DOHH2 (cell line): ENCODE measurements at regions not wholly inside any gene's neighbourhood (a gene's known extent, or its start where the extent isn't known, plus 50 kb on each side); places are given as distances from the start of the nearest gene placed in this dataset.

Experiments
- EZH2phosphoT487 ChIP-seq: fragments of 200-600 bp; sonication (generic); IDR thresholded peaks from 2 replicates; pipeline ENCODE4 v1.6.1; 2017; ENCODE audit warnings: borderline replicate concordance, mild to moderate bottlenecking, antibody characterized with exemption, low read length, moderate library complexity, mixed read lengths
- TF ChIP-seq, protein P1 (sequence below): fragments of 200-600 bp; sonication (generic); IDR thresholded peaks from one replicate; pipeline ENCODE4 v1.5.1; 2014; ENCODE audit warnings: antibody characterized with exemption, mild to moderate bottlenecking, low read depth, low read length; ENCODE audit not compliant: poor library complexity, severe bottlenecking

DNA sequence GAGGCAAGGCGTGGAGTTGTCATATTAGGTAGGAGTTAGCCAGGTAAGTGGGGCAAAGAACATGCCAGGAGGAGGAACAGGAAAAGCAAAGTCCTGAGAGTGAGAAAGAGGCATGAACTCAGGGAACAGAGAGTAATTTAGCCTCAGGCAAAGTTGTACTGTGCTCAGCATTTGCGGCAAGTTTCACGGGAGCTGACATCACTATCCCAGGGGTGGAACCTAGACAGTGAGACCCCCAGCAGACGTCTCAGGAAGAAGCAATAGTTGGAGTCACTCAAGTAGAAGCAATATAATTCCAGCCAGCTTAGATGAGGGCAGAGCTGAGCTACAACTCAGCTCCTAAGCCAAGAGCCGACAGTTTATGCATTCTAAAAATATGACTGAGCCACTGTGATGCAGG lies 426.0 kb upstream of the ISX start:
- TF ChIP-seq EZH2phosphoT487 = no peak
- TF ChIP-seq, protein P1, sequence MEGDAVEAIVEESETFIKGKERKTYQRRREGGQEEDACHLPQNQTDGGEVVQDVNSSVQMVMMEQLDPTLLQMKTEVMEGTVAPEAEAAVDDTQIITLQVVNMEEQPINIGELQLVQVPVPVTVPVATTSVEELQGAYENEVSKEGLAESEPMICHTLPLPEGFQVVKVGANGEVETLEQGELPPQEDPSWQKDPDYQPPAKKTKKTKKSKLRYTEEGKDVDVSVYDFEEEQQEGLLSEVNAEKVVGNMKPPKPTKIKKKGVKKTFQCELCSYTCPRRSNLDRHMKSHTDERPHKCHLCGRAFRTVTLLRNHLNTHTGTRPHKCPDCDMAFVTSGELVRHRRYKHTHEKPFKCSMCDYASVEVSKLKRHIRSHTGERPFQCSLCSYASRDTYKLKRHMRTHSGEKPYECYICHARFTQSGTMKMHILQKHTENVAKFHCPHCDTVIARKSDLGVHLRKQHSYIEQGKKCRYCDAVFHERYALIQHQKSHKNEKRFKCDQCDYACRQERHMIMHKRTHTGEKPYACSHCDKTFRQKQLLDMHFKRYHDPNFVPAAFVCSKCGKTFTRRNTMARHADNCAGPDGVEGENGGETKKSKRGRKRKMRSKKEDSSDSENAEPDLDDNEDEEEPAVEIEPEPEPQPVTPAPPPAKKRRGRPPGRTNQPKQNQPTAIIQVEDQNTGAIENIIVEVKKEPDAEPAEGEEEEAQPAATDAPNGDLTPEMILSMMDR = no peak
